ENCODE measurements at regions not wholly inside any gene's neighbourhood (a gene's known extent, or its start where the extent isn't known, plus 50 kb on each side); places are given as distances from the start of the nearest gene placed in this dataset.
"Not testable (repeated sequence)": the region's sequence is repeated elsewhere in the genome, so short reads cannot be mapped to it uniquely, and the experiment has no call there.

- no peak for DNase-seq
These were observed 223.2 kb downstream of the PMAIP1 start for GRCh38 chr18:60123031-60123430.

GRCh38 chr18:60122339-60122738, 222.5 kb downstream of the PMAIP1 start:
- peak; percentile 2 for DNase-seq

- DNase-seq = no peak
These were observed 220.5 kb downstream of the PMAIP1 start for GRCh38 chr18:60120231-60120750.

- DNase-seq = no peak
These were observed 217.5 kb downstream of the PMAIP1 start for GRCh38 chr18:60117321-60117720.

- DNase-seq = no peak
These were observed 213.6 kb downstream of the PMAIP1 start for GRCh38 chr18:60113396-60113795.

GRCh38 chr18:60112369-60112768, 212.6 kb downstream of the PMAIP1 start:
- DNase-seq = no peak

GRCh38 chr18:60111525-60111924, 211.7 kb downstream of the PMAIP1 start:
- DNase-seq = no peak

GRCh38 chr18:60110836-60111235, 211.0 kb downstream of the PMAIP1 start:
- no peak for DNase-seq

- DNase-seq = no peak
These were observed 201.0 kb downstream of the PMAIP1 start for GRCh38 chr18:60100778-60101177.

GRCh38 chr18:60099709-60100108, 199.9 kb downstream of the PMAIP1 start:
- DNase-seq = no peak

- no peak for DNase-seq
These were observed 196.6 kb downstream of the PMAIP1 start for GRCh38 chr18:60096428-60096827.

GRCh38 chr18:60092073-60092472, 192.3 kb downstream of the PMAIP1 start:
- DNase-seq = no peak

- DNase-seq = peak; percentile 3
These were observed 190.4 kb downstream of the PMAIP1 start for GRCh38 chr18:60090170-60090569.

- no peak for DNase-seq
These were observed 183.0 kb downstream of the PMAIP1 start for GRCh38 chr18:60082790-60083189.

GRCh38 chr18:60082282-60082681, 182.5 kb downstream of the PMAIP1 start:
- DNase-seq = no peak

GRCh38 chr18:60075477-60075876, 175.7 kb downstream of the PMAIP1 start:
- DNase-seq = no peak

- no peak for DNase-seq
These were observed 170.8 kb downstream of the PMAIP1 start for GRCh38 chr18:60070631-60071030.

GRCh38 chr18:60069145-60069544, 169.3 kb downstream of the PMAIP1 start:
- DNase-seq = no peak

- DNase-seq = no peak
These were observed 167.8 kb downstream of the PMAIP1 start for GRCh38 chr18:60067426-60068210.

- no peak for DNase-seq
These were observed 166.6 kb downstream of the PMAIP1 start for GRCh38 chr18:60066219-60066975.

GRCh38 chr18:60064271-60064670, 164.5 kb downstream of the PMAIP1 start:
- DNase-seq = no peak

- DNase-seq = not testable (repeated sequence)
These were observed 163.0 kb downstream of the PMAIP1 start for GRCh38 chr18:60062831-60063230.

GRCh38 chr18:60062396-60062795, 162.6 kb downstream of the PMAIP1 start:
- no peak for DNase-seq

GRCh38 chr18:60060578-60060977, 160.8 kb downstream of the PMAIP1 start:
- DNase-seq = no peak

All from suppressor macrophage treated with lipopolysaccharide for 4 hours (primary cell).